RWPE1 (cell line): ENCODE measurements at regions not wholly inside any gene's neighbourhood (a gene's known extent, or its start where the extent isn't known, plus 50 kb on each side); places are given as distances from the start of the nearest gene placed in this dataset.

Experiments used
- CTCF ChIA-PET: fragments of 350-600 bp; sonication (Branson Sonifier 250); formaldehyde crosslinking; extraction: SDS; loops from one replicate; lab custom pipeline; 2021; lab: Yijun Ruan, JAX
- POLR2A ChIA-PET: fragments of 400-600 bp; formaldehyde crosslinking; extraction: SDS; loops from one replicate; lab custom pipeline; 2020; ENCODE audit warnings: antibody characterized with exemption; ENCODE audit not compliant: low non-redundant PET; lab: Yijun Ruan, JAX
- DNase-seq: peaks from one replicate; pipeline ENCODE4 v3.0.0; 2012; ENCODE audit warnings: low spot score
- H3K27ac ChIP-seq: fragments of 450-650 bp; 2 replicates; pipeline ENCODE4 v1.5.1; 2017
- TF ChIP-seq, protein P1 (sequence below): fragments of 450-650 bp; conservative IDR thresholded peaks from 2 replicates; pipeline ENCODE4 v1.5.1; 2017; ENCODE audit warnings: low read depth, mild to moderate bottlenecking

DNA sequence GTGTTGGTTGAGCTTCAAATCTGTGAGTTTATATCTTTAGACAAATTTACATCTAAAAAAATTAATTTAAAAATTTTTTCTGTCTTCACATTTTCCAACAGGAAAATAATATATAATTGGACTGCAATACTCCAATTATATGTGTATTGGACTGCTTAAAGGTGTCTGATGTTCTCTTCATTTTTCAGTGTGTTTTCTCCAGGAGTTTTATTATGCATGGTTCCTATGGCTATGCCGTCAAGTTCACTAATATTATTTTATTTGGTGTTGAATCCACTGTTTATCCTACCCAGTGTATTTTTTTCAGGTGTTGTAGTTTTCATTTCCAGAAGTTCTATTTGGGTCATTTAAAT is 62.1 kb upstream of the CTLA4 start:
- ChIA-PET CTCF (no interaction called here), POLR2A (no interaction called here)
- no peak overlapping the region for H3K27ac ChIP-seq
- DNase-seq, result no peak
- TF ChIP-seq, protein P1, sequence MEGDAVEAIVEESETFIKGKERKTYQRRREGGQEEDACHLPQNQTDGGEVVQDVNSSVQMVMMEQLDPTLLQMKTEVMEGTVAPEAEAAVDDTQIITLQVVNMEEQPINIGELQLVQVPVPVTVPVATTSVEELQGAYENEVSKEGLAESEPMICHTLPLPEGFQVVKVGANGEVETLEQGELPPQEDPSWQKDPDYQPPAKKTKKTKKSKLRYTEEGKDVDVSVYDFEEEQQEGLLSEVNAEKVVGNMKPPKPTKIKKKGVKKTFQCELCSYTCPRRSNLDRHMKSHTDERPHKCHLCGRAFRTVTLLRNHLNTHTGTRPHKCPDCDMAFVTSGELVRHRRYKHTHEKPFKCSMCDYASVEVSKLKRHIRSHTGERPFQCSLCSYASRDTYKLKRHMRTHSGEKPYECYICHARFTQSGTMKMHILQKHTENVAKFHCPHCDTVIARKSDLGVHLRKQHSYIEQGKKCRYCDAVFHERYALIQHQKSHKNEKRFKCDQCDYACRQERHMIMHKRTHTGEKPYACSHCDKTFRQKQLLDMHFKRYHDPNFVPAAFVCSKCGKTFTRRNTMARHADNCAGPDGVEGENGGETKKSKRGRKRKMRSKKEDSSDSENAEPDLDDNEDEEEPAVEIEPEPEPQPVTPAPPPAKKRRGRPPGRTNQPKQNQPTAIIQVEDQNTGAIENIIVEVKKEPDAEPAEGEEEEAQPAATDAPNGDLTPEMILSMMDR, result no peak

DNA sequence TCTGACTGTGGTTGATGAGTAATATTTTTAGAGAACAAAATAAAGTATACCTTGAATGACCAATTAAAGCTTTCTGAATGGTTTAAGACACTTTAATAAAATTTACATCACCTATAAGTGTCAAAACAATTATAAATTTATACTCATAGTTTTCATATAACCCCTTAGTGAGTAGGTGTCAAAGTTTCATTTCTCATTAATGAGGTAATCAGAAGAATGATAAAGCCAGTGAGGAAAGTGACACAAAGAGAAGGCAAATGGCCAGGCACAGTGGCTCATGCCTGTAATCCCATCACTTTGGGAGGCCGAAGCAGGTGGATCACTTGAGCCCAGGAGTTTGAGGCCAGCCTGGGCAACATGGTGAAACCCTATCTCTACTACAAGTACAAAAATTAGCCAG is 60.8 kb upstream of the CTLA4 start:
- CTCF ChIA-PET, result interaction anchor here (1.1 kb wide), 1 partner anchor 8 kb away, joined by 6 read pairs; no protein-coding TSS in a partner anchor
- TF ChIP-seq, protein P1, result no peak
- no peak for DNase-seq
- POLR2A ChIA-PET, result no interaction called here
- H3K27ac ChIP-seq, result no peak overlapping the region

DNA sequence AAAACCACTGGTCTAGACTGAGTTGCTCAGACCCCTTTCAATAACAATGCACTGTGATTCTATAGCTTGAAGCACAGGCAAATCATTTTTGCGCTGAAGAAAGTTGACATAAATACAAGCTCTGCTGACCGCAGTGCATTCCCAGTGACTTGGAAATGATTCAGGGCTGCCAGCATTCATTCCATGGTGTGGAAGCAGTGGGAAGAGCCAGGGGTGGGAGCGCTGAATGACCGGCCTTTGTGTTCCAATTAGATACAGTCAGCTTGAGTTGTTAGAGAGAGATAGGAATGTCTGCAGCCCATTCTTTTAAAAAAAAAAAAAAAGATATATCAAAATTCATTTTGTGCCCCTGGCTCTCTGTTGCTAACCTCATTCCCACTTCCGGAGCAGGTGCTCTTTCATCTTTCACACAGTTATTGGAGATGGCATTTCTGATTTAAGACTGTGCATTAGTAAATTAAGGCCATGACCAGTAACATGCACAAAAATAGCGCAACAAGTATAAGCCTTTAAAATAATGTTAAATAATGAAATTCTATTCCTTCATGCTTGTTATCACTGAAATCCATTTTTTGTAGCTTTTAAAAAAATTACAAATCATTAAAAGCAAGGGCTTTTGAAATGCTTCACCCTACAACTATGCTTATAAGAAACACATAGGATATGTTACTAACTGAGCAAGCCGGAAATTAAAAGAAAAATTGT is 59.4 kb upstream of the CTLA4 start:
- no peak for DNase-seq
- TF ChIP-seq, protein P1, result no peak
- H3K27ac ChIP-seq, result no peak overlapping the region
- ChIA-PET CTCF (interaction anchor here (0.7 kb wide), 2 partner anchors 10 to 342 kb away, joined by 3 to 5 read pairs; no protein-coding TSS in a partner anchor), POLR2A (no interaction called here)

DNA sequence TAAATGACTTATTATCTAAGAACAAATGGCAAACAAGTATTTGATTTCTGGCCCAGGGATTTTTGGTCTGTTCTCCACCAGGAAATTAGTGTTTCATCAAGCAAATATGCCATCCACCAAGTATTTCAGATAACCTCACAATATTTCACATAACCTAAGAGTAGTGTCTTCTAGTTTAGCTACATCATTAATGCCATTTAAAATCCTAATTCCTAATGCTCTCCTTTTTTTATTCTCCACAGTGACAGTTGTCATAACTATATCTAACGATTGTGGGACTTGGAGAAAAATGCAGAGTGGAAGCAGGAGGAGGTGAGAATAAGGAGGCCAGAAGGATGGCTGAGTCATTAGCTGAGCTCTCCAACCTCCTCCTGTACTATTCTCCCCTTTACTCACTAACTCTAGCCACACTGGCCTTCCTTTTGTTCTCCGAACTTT is 58.5 kb upstream of the CTLA4 start:
- ChIA-PET POLR2A (no interaction called here), CTCF (no interaction called here)
- no peak for DNase-seq
- TF ChIP-seq, protein P1, result no peak
- H3K27ac ChIP-seq, result no peak overlapping the region

DNA sequence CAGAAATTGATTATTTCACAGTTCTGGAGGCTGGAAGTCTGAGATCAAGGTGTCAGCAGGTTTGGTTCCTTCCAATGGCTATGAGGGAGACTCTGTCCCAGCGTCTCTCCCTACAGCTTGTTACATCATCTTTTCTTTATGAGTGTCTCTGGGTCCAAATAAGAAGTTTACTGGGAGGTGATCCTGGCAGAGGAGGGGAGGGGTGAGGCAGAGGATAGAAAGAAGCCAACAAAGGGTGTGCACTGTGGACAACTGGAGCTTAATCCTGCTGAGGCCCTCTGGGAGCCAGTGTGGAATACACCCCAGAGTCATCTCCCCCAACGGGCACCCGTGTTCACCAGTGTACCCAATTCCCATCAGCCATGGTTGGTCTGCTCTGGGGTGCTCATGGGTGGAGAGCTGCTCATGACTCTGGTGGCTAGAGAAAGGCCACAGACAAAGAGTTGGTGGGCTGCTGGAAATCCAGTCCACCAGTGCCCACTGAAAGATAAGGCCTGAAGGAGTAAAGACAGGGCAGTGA is 57.5 kb upstream of the CTLA4 start:
- CTCF ChIA-PET, result interaction anchor here (0.6 kb wide), 1 partner anchor 418 kb away, joined by 3 read pairs; no protein-coding TSS in a partner anchor
- no peak overlapping the region for H3K27ac ChIP-seq
- DNase-seq, result no peak
- POLR2A ChIA-PET, result no interaction called here
- TF ChIP-seq, protein P1, result no peak

DNA sequence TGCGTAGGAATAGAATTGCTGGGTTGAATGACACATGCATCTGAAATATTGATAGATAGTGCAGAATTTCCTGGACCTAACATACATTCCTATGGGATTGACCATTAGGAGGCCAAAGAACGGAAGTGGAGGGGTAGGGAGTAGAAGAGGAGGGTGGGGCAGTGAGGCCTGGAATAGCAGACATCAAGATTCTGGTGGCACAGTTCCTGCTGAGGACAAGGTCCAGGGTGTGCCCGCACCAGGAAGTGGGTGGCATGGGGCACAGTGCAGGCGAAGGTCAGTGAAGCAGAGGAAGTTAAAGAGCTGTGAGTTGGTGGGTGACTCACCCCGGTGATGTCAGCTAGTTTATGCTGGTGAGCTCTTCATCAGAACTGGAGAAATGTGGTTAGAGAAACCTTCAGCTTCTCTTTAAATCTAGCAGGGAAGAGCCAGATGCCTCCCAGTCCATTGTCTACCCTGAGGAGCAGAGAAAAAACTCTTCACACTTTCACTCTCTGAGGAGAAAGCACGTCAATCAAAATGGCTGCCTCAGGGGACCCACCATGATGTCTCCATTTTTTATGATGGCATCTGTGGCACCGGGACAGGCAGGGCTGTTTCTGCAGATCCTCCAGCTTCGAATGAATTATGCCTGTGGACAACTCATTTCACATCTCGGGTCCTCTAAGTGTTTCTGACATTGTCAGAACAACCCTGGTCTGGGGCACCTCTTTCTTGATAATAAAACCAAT is 55.9 kb upstream of the CTLA4 start:
- DNase-seq, result peak; percentile 74
- ChIA-PET CTCF (no interaction called here), POLR2A (no interaction called here)
- TF ChIP-seq, protein P1, result no peak
- peak overlapping the region; percentile 63 for H3K27ac ChIP-seq
